ENCODE measurements at regions not wholly inside any gene's neighbourhood (a gene's known extent, or its start where the extent isn't known, plus 50 kb on each side); places are given as distances from the start of the nearest gene placed in this dataset.

DNA sequence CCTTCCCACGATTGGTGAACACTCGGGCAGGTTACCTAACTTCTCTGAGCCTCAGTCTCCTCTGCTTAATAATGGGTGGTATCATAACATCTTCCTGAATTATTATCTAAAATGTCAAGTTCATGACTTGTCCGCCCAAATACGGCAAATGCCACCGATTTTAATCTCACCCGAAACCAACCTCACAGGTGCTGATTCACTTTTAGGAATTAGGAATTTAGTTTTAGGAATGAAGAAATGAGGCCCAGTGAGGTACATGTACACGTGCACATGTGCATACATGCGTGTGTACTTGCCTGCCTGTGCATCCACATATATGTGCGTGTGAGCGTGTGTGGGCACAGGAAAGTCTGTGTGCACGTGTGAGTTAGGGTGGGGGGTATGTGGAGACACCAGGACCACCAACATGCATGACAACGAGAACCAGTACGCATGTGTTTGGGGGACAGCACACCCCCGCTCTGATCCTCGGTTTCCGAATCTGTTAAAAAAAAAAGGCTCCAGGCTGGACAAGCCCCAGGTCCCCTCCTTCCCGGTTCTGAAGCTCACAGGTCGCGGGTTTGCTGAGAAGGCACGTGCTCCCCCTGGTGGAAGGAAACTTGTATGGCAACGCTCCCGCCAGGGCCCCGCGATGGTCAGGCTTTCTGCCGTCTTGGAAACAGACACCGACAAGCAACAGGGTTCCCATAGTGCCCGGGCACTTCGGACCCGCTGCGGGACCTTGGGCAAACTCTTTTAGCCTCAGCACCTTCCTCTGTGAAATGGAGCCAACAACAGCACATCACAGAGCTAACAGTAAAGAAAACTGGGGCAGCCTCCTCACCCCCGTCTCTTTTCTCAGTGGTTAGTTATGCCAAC is 219.2 kb downstream of the RBFOX3 start:
- TF ChIP-seq CEBPB (IDR thresholded peaks at IDR 0.05), result no peak
- no peak for TF ChIP-seq NFIC (IDR thresholded peaks at IDR 0.05)
- TF ChIP-seq TAF1 (IDR thresholded peaks at IDR 0.05; ENCODE audit: low read depth), result no peak
- TF ChIP-seq, protein P1, sequence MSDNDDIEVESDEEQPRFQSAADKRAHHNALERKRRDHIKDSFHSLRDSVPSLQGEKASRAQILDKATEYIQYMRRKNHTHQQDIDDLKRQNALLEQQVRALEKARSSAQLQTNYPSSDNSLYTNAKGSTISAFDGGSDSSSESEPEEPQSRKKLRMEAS (IDR thresholded peaks at IDR 0.05), result no peak
- TF ChIP-seq RAD21 (IDR thresholded peaks at IDR 0.05; ENCODE audit: low read depth), result peak; percentile 73
- no peak for TF ChIP-seq ZBTB7A (IDR thresholded peaks at IDR 0.05; ENCODE audit: low read depth)
- TF ChIP-seq, protein P2, sequence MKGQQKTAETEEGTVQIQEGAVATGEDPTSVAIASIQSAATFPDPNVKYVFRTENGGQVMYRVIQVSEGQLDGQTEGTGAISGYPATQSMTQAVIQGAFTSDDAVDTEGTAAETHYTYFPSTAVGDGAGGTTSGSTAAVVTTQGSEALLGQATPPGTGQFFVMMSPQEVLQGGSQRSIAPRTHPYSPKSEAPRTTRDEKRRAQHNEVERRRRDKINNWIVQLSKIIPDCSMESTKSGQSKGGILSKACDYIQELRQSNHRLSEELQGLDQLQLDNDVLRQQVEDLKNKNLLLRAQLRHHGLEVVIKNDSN (IDR thresholded peaks at IDR 0.05), result peak; percentile 27; the same call in 1 of the 2 replicates

DNA sequence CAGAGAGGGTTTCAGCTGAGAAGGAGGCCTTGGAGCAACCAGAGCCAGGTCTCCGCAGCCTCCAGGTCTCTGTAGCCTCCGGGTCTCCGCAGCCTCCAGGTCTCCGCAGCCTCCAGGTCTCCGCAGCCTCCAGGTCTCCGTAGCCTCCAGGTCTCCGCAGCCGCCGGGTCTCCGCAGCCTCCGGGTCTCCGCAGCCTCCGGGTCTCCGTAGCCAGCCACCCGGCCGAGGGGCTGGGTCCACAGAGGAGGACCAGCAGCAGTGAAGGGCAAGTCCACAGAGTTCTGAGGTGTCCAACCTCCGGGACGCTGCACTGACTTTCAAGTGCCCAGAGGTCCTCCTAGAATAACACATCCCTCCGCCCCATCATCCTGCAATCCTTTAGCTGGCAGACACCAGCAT is 221.0 kb downstream of the RBFOX3 start:
- no peak for TF ChIP-seq TAF1 (IDR thresholded peaks at IDR 0.05; ENCODE audit: low read depth)
- TF ChIP-seq, protein P3, sequence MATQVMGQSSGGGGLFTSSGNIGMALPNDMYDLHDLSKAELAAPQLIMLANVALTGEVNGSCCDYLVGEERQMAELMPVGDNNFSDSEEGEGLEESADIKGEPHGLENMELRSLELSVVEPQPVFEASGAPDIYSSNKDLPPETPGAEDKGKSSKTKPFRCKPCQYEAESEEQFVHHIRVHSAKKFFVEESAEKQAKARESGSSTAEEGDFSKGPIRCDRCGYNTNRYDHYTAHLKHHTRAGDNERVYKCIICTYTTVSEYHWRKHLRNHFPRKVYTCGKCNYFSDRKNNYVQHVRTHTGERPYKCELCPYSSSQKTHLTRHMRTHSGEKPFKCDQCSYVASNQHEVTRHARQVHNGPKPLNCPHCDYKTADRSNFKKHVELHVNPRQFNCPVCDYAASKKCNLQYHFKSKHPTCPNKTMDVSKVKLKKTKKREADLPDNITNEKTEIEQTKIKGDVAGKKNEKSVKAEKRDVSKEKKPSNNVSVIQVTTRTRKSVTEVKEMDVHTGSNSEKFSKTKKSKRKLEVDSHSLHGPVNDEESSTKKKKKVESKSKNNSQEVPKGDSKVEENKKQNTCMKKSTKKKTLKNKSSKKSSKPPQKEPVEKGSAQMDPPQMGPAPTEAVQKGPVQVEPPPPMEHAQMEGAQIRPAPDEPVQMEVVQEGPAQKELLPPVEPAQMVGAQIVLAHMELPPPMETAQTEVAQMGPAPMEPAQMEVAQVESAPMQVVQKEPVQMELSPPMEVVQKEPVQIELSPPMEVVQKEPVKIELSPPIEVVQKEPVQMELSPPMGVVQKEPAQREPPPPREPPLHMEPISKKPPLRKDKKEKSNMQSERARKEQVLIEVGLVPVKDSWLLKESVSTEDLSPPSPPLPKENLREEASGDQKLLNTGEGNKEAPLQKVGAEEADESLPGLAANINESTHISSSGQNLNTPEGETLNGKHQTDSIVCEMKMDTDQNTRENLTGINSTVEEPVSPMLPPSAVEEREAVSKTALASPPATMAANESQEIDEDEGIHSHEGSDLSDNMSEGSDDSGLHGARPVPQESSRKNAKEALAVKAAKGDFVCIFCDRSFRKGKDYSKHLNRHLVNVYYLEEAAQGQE (IDR thresholded peaks at IDR 0.05; ENCODE audit: low read depth), result no peak
- TF ChIP-seq, protein P2 (IDR thresholded peaks at IDR 0.05), result no peak
- no peak for TF ChIP-seq CEBPB (IDR thresholded peaks at IDR 0.05)
- TF ChIP-seq NFIC (IDR thresholded peaks at IDR 0.05), result no peak
- TF ChIP-seq EGR1 (IDR thresholded peaks at IDR 0.05), result no peak
- TF ChIP-seq EP300 (IDR thresholded peaks at IDR 0.05; ENCODE audit: borderline replicate concordance), result no peak

DNA sequence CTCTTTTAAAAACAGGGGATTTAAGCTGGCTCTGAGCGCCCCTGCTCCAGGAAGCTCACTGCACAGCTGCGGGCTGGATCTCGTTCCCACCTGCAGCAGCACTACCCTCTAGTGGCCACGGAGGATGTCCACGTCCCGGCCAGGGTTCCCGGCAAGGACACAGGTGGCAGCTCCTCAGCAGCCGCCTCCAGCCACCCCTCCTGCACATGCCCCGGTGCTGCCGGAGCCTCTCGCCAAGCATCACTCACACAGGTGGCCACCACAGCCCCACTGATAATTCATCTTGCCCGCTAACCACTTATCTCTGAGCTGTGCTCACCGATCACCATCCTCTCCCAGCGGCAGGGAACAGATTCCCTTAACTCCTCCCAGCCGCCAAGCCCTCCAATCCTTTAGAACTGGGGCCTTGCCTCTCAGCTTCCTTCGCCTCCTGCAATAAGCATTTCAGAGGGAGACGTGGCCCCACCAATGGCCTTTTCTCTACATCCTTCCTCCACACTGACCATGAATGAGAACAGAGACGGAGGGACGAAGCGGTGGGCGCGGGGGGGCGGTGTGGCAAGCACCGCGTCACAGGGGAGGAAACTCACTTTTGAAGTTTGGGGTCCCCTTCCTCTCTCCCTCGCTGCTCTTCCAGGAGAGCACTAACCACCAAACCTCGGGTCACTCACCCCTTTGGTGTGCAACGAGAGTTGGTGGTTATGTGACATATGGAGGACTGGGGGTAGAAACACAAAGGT is 222.1 kb downstream of the RBFOX3 start:
- no peak for TF ChIP-seq FOXM1 (IDR thresholded peaks at IDR 0.05; ENCODE audit: borderline replicate concordance, low read depth)
- no peak for TF ChIP-seq NFIC (IDR thresholded peaks at IDR 0.05)
- TF ChIP-seq CEBPB (IDR thresholded peaks at IDR 0.05), result no peak
- no peak for TF ChIP-seq TAF1 (IDR thresholded peaks at IDR 0.05; ENCODE audit: low read depth)
- TF ChIP-seq RAD21 (IDR thresholded peaks at IDR 0.05; ENCODE audit: low read depth), result peak; percentile 57
- TF ChIP-seq, protein P3 (IDR thresholded peaks at IDR 0.05; ENCODE audit: low read depth), result no peak
- no peak for TF ChIP-seq EGR1 (IDR thresholded peaks at IDR 0.05)
- TF ChIP-seq ZBTB7A (IDR thresholded peaks at IDR 0.05; ENCODE audit: low read depth), result no peak

DNA sequence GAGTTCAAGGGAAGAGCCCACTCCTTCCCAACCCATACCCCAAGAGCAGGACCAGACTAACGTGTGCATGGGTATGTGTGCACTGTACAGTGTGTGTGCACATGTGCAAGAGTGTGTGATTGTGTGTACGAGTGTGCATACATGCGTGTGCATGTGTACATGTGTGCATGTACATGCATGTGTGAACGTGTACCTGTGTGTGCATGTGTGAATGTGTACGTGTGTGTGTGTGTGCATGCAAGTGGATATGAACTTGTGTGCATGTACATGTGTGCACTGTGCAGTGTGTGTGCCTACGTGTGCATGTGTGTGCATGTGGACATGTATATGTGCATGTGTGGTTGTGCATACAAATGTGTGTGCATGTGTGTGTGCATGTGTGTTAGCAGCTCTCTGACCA is 223.1 kb downstream of the RBFOX3 start:
- TF ChIP-seq FOXM1 (IDR thresholded peaks at IDR 0.05; ENCODE audit: borderline replicate concordance, low read depth) (no peak), YY1 (IDR thresholded peaks at IDR 0.05; ENCODE audit: low read depth) (no peak), TCF12 (IDR thresholded peaks at IDR 0.05; ENCODE audit: low read depth) (no peak), EGR1 (IDR thresholded peaks at IDR 0.05) (no peak), ZBTB7A (IDR thresholded peaks at IDR 0.05; ENCODE audit: low read depth) (no peak), TEAD4 (IDR thresholded peaks at IDR 0.05) (no peak)
- TF ChIP-seq, protein P3 (IDR thresholded peaks at IDR 0.05; ENCODE audit: low read depth), result no peak
